ENCODE measurements at regions not wholly inside any gene's neighbourhood (a gene's known extent, or its start where the extent isn't known, plus 50 kb on each side); places are given as distances from the start of the nearest gene placed in this dataset.
"Not testable (repeated sequence)": the region's sequence is repeated elsewhere in the genome, so short reads cannot be mapped to it uniquely, and the experiment has no call there.

GRCh38 chr4:114034189-114034588 is 54.7 kb upstream of the ARSJ start:
- no peak for DNase-seq (ENCODE audit: low read depth in 2 of 3, low spot score in 1 of 3)

DNA sequence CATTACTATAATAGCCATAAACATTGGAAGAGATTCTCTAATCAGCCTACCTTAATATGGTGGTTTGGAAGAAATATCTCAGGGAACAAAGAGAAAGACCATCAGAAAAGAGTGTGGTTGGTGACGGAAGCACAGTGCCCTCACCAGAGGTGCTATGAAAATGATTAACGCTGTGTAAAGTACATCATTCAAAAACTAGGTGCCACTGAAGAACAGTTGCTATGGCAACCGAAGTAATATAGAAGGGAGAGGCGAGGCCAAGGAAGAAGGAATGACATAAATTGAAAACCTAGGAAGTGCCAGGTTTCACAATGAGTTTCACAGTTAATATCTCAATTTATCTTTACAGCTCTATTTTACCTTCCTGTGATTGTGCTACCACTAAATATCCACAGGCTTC is 57.0 kb upstream of the ARSJ start:
- DNase-seq (ENCODE audit: low read depth in 2 of 3, low spot score in 1 of 3) = no peak

DNA sequence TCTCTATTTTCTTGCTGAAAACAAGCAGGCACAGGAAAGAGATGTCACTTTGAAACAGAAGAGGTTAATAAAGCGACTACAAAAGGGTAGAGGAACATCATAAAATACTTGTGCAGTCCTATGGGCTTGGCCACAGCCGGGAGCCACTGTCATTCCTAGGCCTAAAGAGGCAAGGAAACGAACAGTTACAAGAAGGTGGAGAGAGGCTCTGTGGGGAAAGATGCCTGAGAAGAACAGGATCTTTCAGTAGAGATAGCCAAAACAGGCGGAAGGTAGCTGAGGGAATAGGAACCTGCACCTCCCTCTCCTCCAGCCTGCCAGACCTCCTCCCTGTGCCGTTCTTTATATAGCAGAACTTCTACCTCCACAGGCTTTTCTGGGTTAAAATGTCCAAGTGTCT is 57.4 kb upstream of the ARSJ start:
- no peak for DNase-seq (ENCODE audit: low read depth in 2 of 3, low spot score in 1 of 3)

- no peak for DNase-seq (ENCODE audit: low read depth in 2 of 3, low spot score in 1 of 3)
Measured at GRCh38 chr4:114037988-114038387, 58.5 kb upstream of the ARSJ start.

DNA sequence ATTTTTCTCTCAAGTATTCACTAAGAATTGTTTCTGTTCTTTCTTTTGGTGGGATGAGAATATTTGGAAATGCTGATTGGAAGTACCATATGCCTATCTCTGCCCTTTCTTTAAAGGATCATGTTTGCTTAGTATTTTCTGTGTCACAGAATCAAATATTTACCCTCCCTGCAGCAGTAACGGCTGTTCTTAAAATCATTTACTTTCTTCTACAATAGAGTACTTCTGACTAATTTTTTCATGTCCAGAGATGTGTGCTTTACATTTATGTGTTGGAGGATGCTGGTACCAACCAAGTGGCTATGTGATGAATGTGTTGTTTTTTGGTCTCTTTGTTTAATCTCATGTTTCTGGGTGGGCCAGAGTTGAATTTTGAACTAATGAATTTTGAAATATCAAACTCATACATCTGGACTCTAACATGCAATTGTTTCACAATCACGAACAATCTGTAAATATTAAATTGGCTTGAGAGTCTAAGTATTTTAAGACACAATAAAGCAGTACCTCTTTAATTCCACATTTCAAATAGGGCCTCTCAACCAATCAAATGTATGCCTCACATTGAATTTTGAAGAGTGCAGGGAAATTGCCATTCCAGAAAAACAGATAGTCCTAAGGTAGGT is 59.4 kb upstream of the ARSJ start:
- no peak for DNase-seq (ENCODE audit: low read depth in 2 of 3, low spot score in 1 of 3)

DNA sequence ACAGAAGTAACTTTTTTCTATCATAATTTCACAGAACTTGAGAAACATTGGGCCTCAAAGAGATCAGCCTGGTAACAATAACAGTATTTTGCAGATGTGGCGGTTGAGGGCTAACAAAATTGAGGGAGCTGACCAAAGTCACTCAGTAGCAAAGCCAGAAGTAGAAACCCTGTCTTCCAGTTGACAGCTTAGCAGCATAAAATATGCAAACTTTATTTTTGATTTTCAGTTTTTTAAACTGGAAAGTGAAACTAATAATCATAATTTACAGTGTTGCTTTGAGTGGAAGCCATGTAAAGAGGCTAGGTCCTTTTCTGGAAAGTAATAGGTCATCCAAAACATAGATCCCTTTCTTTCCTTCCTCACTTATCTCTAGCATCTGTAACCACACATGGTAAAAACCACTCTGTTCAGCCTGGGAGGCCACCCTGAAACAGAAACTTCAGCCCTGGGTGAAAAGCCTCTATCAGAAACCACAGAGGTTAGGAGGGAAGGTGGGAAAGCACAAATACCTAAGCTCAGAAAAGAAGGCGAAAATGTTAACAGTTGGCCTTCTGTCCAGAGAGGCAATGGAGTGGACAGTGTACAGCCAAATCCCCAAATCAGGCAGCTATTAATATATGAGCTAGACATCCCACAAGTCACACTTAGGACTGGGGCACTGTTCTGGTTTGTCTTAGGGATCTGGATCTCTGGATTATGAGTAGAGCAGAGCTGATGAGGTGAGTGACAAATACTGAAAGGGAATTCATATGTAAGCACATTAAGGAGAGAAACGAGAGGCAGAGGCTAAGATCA is 61.1 kb upstream of the ARSJ start:
- no peak for DNase-seq (ENCODE audit: low read depth in 2 of 3, low spot score in 1 of 3)

- no peak for DNase-seq (ENCODE audit: low read depth in 2 of 3, low spot score in 1 of 3)
Measured at GRCh38 chr4:114041117-114041475, 61.6 kb upstream of the ARSJ start.

- no peak for DNase-seq (ENCODE audit: low read depth in 2 of 3, low spot score in 1 of 3)
Measured at GRCh38 chr4:114043116-114043515, 63.7 kb upstream of the ARSJ start.

- not testable (repeated sequence) for DNase-seq (ENCODE audit: low read depth in 2 of 3, low spot score in 1 of 3)
Measured at GRCh38 chr4:114044351-114044750, 64.9 kb upstream of the ARSJ start.

GRCh38 chr4:114046331-114046730 is 66.9 kb upstream of the ARSJ start:
- no peak for DNase-seq (ENCODE audit: low read depth in 2 of 3, low spot score in 1 of 3)

DNA sequence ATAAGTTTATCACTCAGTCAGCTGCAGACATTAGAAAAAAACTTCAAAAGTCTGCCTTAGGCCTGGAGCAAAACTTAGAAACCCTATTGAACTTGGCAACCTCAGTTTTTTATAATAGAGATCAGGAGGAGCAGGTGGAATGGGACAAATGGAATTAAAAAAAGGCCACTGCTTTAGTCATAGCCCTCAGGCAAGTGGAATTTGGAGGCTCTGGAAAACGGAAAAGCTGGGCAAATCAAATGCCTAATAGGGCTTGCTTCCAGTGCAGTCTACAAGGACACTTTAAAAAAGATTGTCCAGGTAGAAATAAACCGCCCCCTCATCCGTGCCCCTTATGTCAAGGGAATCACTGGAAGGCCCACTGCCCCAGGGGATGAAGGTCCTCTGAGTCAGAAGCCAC is 68.7 kb upstream of the ARSJ start:
- not testable (repeated sequence) for DNase-seq (ENCODE audit: low read depth in 2 of 3, low spot score in 1 of 3)

GRCh38 chr4:114052227-114052626 is 72.8 kb upstream of the ARSJ start:
- DNase-seq (ENCODE audit: low read depth in 2 of 3, low spot score in 1 of 3) = no peak

DNA sequence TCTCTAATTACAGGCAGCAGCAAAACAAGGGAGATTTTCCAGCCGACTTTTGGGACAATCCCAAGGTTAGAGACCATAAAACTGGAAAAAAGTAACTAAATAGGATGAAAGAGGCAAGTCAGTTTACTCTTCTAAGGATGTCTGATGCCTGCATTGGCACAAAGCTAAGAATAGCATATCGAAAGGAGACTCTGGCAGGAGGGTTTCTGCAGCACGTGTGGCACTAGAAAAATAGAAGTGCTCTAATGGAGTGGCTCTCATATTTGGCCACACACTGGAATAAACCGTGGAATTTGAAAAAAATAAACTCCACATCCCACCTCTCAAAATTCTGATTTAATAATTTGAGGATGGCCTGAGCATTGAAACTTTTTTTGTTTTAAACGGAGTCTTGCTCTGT is 77.2 kb upstream of the ARSJ start:
- no peak for DNase-seq (ENCODE audit: low read depth in 2 of 3, low spot score in 1 of 3)

GRCh38 chr4:114057746-114058145 is 78.3 kb upstream of the ARSJ start:
- no peak for DNase-seq (ENCODE audit: low read depth in 2 of 3, low spot score in 1 of 3)

DNA sequence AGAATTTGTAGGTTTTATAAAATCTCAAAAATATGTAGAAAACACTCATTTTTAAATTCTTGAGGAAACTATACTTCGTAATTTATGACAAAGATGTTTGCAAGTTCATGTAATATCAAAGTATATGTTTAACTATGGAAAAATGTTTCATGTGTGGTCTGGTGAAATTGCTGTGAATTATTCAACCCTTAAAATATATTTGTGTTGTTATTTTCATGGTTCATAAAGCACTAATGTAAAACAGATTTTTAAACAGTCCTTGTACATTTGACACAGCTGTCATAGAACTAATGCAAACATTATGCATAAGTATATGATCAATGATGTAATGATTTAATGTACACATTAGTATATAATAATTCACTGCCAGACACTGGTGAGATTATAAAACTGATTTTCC is 83.1 kb upstream of the ARSJ start:
- no peak for DNase-seq (ENCODE audit: low read depth in 2 of 3, low spot score in 1 of 3)

- DNase-seq (ENCODE audit: low read depth in 2 of 3, low spot score in 1 of 3) = no peak
Measured at GRCh38 chr4:114072781-114073180, 93.3 kb upstream of the ARSJ start.

DNA sequence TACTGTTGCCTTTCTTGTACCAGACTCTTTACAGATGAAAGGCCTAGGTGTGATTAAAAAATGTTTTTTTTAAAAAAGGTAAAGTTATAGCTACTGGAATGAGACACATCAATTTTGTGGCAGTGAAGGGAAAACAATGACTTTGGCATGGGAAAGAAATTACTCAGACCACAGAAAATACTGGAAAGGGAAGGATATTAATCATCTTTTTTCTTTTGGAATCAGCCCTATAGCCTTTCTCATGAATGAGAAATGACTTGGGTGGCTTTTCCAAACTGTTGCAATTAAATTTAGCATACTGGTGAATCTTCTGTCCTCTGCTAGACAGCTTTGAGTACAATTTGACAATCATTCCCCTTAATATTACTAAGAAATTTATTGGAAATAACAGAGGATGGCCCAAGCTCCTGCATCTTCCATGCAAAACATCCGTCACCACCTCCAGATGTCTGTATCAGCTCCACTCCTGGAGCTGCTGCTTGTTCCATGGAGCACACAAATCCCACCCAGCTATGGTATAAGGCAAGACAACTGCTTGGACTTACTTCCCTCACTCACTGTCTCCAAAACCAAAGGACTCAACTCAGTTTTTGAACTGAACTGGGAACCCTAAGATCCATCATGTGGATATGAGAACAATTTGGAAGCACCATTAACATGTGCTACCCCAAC is 97.6 kb upstream of the ARSJ start:
- DNase-seq (ENCODE audit: low read depth in 2 of 3, low spot score in 1 of 3) = no peak

- no peak for DNase-seq (ENCODE audit: low read depth in 2 of 3, low spot score in 1 of 3)
Measured at GRCh38 chr4:114077610-114078009, 98.2 kb upstream of the ARSJ start.

DNA sequence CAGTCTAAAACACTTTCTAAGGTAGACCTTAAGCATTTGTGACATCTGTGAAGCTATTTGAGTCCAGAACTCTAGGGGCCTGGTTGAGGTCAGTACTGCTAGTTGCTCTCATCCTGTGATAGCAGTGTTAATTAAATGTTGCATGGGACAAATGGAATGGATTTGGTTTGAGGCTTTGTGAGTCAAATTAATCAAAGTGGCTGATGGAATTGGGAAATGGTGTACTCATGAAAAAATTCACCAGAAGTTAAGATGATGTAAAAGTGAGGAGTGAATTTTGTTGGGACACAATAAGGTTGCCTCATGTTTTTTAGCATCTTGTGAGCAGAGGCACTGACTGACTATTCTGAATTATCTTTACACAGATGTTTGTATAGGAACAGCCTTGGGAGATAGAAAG is 99.2 kb upstream of the ARSJ start:
- DNase-seq (ENCODE audit: low read depth in 2 of 3, low spot score in 1 of 3) = no peak

- no peak for DNase-seq (ENCODE audit: low read depth in 2 of 3, low spot score in 1 of 3)
Measured at GRCh38 chr4:114081783-114082182, 102.3 kb upstream of the ARSJ start.

GRCh38 chr4:114082348-114082747 is 102.9 kb upstream of the ARSJ start:
- no peak for DNase-seq (ENCODE audit: low read depth in 2 of 3, low spot score in 1 of 3)

GRCh38 chr4:114085611-114086345 is 106.3 kb upstream of the ARSJ start:
- DNase-seq (ENCODE audit: low read depth in 2 of 3, low spot score in 1 of 3) = no peak
